ENCODE measurements at regions not wholly inside any gene's neighbourhood (a gene's known extent, or its start where the extent isn't known, plus 50 kb on each side); places are given as distances from the start of the nearest gene placed in this dataset.

GRCh38 chr3:162365066-162365719, 868.6 kb downstream of the OTOL1 start:
- Histone ChIP-seq H4K20me1 (ENCODE audit: insufficient read depth) (no peaks in the 10 kb centered on the region), H3K4me2 (ENCODE audit: low read length) (no peak overlapping the region), H3K36me3 (ENCODE audit: control insufficient read depth in 1 of 2, insufficient read depth in 2 of 2, low read length in 2 of 2) (no peaks in the 10 kb centered on the region), H3K9me2 (ENCODE audit: insufficient read depth) (no peaks in the 10 kb centered on the region; the same call in 1 of the 2 replicates), H3K27me3 (ENCODE audit: insufficient read depth, low read length) (no peaks in the 10 kb centered on the region), H2AFZ (ENCODE audit: low read depth, low read length, poor library complexity, severe bottlenecking) (no peak overlapping the region), H3K9me3 (ENCODE audit: control insufficient read depth in 1 of 2, insufficient read depth in 1 of 2, low read depth in 1 of 2, low read length in 2 of 2) (no peaks in the 10 kb centered on the region), H3K4me1 (ENCODE audit: control insufficient read depth in 1 of 2, insufficient read depth in 2 of 2, low read length in 2 of 2) (no peaks in the 10 kb centered on the region), H3K9ac (ENCODE audit: low read length) (no peak overlapping the region), H3K27ac (ENCODE audit: low read depth, low read length) (no peak overlapping the region), H3K4me3 (replicated peaks in 1 of 2; ENCODE audit: low read depth in 1 of 2, low read length in 2 of 2) (no peak overlapping the region), H3K79me2 (ENCODE audit: insufficient read depth, low read length) (no peaks in the 10 kb centered on the region)
- ChIA-PET CTCF (interaction anchor here (0.5 kb wide), 1 partner anchor 394 kb away, joined by 3 read pairs; no protein-coding TSS in a partner anchor), POLR2A (no interaction called here), RAD21 (ENCODE audit: low non-redundant PET in 1 of 2, low total read pairs in 2 of 2, uncharacterized antibody in 2 of 2, unreplicated experiment in 2 of 2) (no interaction called here)
- no peak for ATAC-seq
- DNase-seq (ENCODE audit: low read depth, low spot score), result no peak
- intact Hi-C loops (cut with micrococcal nuclease), result no loop called here
- TF ChIP-seq ZNF274 (IDR thresholded peaks at IDR 0.05; ENCODE audit: low read depth, low read length) (no peak), EZH2 (IDR thresholded peaks at IDR 0.05) (no peak), CEBPB (IDR thresholded peaks at IDR 0.05; ENCODE audit: low read depth) (no peak), SIN3A (IDR thresholded peaks at IDR 0.05; ENCODE audit: low read depth) (no peak), EGR1 (IDR thresholded peaks at IDR 0.05; ENCODE audit: low read depth) (no peak), JUND (IDR thresholded peaks at IDR 0.05) (no peak), REST (IDR thresholded peaks at IDR 0.05; ENCODE audit: low read depth) (no peak)
- TF ChIP-seq, protein P1, sequence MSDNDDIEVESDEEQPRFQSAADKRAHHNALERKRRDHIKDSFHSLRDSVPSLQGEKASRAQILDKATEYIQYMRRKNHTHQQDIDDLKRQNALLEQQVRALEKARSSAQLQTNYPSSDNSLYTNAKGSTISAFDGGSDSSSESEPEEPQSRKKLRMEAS (IDR thresholded peaks at IDR 0.05), result no peak
- TF ChIP-seq, protein P2, sequence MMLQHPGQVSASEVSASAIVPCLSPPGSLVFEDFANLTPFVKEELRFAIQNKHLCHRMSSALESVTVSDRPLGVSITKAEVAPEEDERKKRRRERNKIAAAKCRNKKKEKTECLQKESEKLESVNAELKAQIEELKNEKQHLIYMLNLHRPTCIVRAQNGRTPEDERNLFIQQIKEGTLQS (IDR thresholded peaks at IDR 0.05), result no peak
- no TSS peak for BruUV-seq (replicated peaks)

Data from HCT116 (cell line).